GM23338 (cell line): ENCODE measurements at regions not wholly inside any gene's neighbourhood (a gene's known extent, or its start where the extent isn't known, plus 50 kb on each side); places are given as distances from the start of the nearest gene placed in this dataset.

ENCODE experiments used
- ATAC-seq: fragments of 200-7000 bp; cut with Tn5 transposase; 3 replicates; pipeline ENCODE4 v1.9.1; 2020
- DNase-seq: peaks from one replicate; pipeline ENCODE4 v3.0.0-alpha.2; 2015; ENCODE audit warnings: low spot score
- H2AFZ ChIP-seq: fragments of 200-600 bp; sonication (generic); 2 replicates; pipeline ENCODE4 v1.8.0; 2016; ENCODE audit warnings: antibody characterized with exemption, mild to moderate bottlenecking, moderate library complexity
- H3F3A ChIP-seq: fragments of 200-600 bp; sonication (generic); replicated peaks from 2 replicates; pipeline ENCODE4 v1.8.0; 2017; ENCODE audit warnings: antibody characterized with exemption, mixed run types, low read depth
- H3K27ac ChIP-seq: fragments of 200-600 bp; sonication (generic); 2 replicates; pipeline ENCODE4 v1.6.1; 2016; ENCODE audit warnings: low read depth
- H3K27me3 ChIP-seq: fragments of 200-600 bp; sonication (generic); 2 replicates; pipeline ENCODE4 v1.8.0; 2016; ENCODE audit warnings: mild to moderate bottlenecking, mixed run types, moderate library complexity; ENCODE audit not compliant: insufficient read depth
- H3K36me3 ChIP-seq: fragments of 200-600 bp; sonication (generic); 2 replicates; pipeline ENCODE4 v1.8.0; 2016; ENCODE audit warnings: mild to moderate bottlenecking; ENCODE audit not compliant: insufficient read depth
- H3K4me1 ChIP-seq: fragments of 200-600 bp; sonication (generic); 2 replicates; pipeline ENCODE4 v1.8.0; 2016; ENCODE audit warnings: mild to moderate bottlenecking, moderate library complexity; ENCODE audit not compliant: insufficient read depth
- H3K4me2 ChIP-seq: fragments of 200-600 bp; sonication (generic); 2 replicates; pipeline ENCODE4 v1.7.1; 2017; ENCODE audit warnings: mixed run types
- H3K4me3 ChIP-seq: fragments of 200-600 bp; sonication (generic); 2 replicates; pipeline ENCODE4 v1.6.1; 2016; ENCODE audit warnings: mixed run types
- H3K79me2 ChIP-seq: fragments of 200-600 bp; sonication (generic); replicated peaks from 2 replicates; pipeline ENCODE4 v1.8.0; 2017; ENCODE audit warnings: mild to moderate bottlenecking; ENCODE audit not compliant: insufficient read depth
- H3K9me2 ChIP-seq: fragments of 200-600 bp; sonication (generic); 2 replicates; pipeline ENCODE4 v1.8.0; 2017; ENCODE audit not compliant: insufficient read depth
- H4K20me1 ChIP-seq: fragments of 200-600 bp; sonication (generic); replicated peaks from 2 replicates; pipeline ENCODE4 v1.8.0; 2017; ENCODE audit warnings: mild to moderate bottlenecking; ENCODE audit not compliant: insufficient read depth
- H3K27ac Mint-ChIP-seq: 2 replicates; pipeline ENCODE4 v1.8.0; 2020; ENCODE audit warnings: inconsistent platforms, mild to moderate bottlenecking, moderate library complexity, mixed read lengths
- H3K27me3 Mint-ChIP-seq: 3 replicates; pipeline ENCODE4 v1.8.0; 2022; ENCODE audit warnings: low read depth, mild to moderate bottlenecking, moderate library complexity, mixed read lengths, inconsistent platforms; ENCODE audit not compliant: insufficient read depth, poor library complexity
- H3K36me3 Mint-ChIP-seq: 3 replicates; pipeline ENCODE4 v1.8.0; 2021; ENCODE audit warnings: low read depth, mild to moderate bottlenecking, inconsistent platforms, moderate library complexity, mixed read lengths
- H3K4me1 Mint-ChIP-seq: 3 replicates; pipeline ENCODE4 v1.8.0; 2020; ENCODE audit warnings: mild to moderate bottlenecking, inconsistent platforms, mixed read lengths
- H3K4me3 Mint-ChIP-seq: 3 replicates; pipeline ENCODE4 v1.8.0; 2021; ENCODE audit warnings: moderate library complexity, mild to moderate bottlenecking, inconsistent platforms, mixed read lengths
- H3K9me3 Mint-ChIP-seq: 3 replicates; pipeline ENCODE4 v1.8.0; 2020; ENCODE audit warnings: moderate library complexity, mild to moderate bottlenecking, inconsistent platforms, mixed read lengths
- CREB1 ChIP-seq: fragments of 250-450 bp; sonication (Bioruptor Pico); IDR thresholded peaks from 2 replicates; pipeline ENCODE4 v1.5.0; 2020; ENCODE audit warnings: low read depth, mild to moderate bottlenecking, moderate library complexity
- EZH2 ChIP-seq: fragments of 200-600 bp; sonication (generic); IDR thresholded peaks from one replicate; pipeline ENCODE4 v1.8.0; 2017; ENCODE audit warnings: antibody characterized with exemption, mild to moderate bottlenecking, low read depth; ENCODE audit not compliant: unreplicated experiment
- EZH2phosphoT487 ChIP-seq: fragments of 200-600 bp; sonication (generic); IDR thresholded peaks from one replicate; pipeline ENCODE4 v1.8.1; 2018; ENCODE audit warnings: antibody characterized with exemption; ENCODE audit not compliant: unreplicated experiment
- JUNB ChIP-seq: IDR thresholded peaks from one replicate; pipeline ENCODE4 v1.6.1; 2016; ENCODE audit warnings: antibody characterized with exemption; ENCODE audit not compliant: unreplicated experiment
- NANOG ChIP-seq: IDR thresholded peaks from 2 replicates; pipeline ENCODE4 v1.6.1; 2016; ENCODE audit warnings: antibody characterized with exemption, borderline replicate concordance
- REST ChIP-seq: IDR thresholded peaks from one replicate; pipeline ENCODE4 v1.6.1; 2018; ENCODE audit warnings: antibody characterized with exemption; ENCODE audit not compliant: unreplicated experiment
- STAT1 ChIP-seq: IDR thresholded peaks from one replicate; pipeline ENCODE4 v1.6.1; 2016; ENCODE audit warnings: antibody characterized with exemption; ENCODE audit not compliant: unreplicated experiment
- ZNF462 ChIP-seq: fragments of 250-450 bp; sonication (Bioruptor Pico); IDR thresholded peaks from 2 replicates; pipeline ENCODE4 v1.5.0; 2020; ENCODE audit warnings: mild to moderate bottlenecking, moderate library complexity

- H3K4me3 ChIP-seq: no peak overlapping the region
- peaks cover 9% of the 10 kb centered on the region; the same call in 2 of the 3 replicates for H3K9me3 Mint-ChIP-seq
- peaks cover 5% of the 10 kb centered on the region; the same call in 1 of the 3 replicates for H3K36me3 Mint-ChIP-seq
- peaks cover 22% of the 10 kb centered on the region for H3K27me3 ChIP-seq
- peaks cover 4% of the 10 kb centered on the region; the same call in 2 of the 3 replicates for H3K4me1 Mint-ChIP-seq
- H4K20me1 ChIP-seq: no peaks in the 10 kb centered on the region
- peaks cover 13% of the 10 kb centered on the region for H3K4me1 ChIP-seq
- no peak overlapping the region for H3K4me3 Mint-ChIP-seq
- H3K27me3 Mint-ChIP-seq: peaks cover 14% of the 10 kb centered on the region
- H3K4me2 ChIP-seq: no peak overlapping the region
- no peak for ATAC-seq
- peaks cover 12% of the 10 kb centered on the region; the same call in 1 of the 2 replicates for H3F3A ChIP-seq
- no peak overlapping the region for H2AFZ ChIP-seq
- no peak overlapping the region for H3K27ac Mint-ChIP-seq
- no peak for DNase-seq
- no peak for TF ChIP-seq EZH2
- no peak for TF ChIP-seq ZNF462 (CRISPR knock-in tag)
- TF ChIP-seq REST: no peak
- TF ChIP-seq STAT1: no peak
- no peak for TF ChIP-seq CREB1
- no peak for TF ChIP-seq JUNB
- no peak for TF ChIP-seq EZH2phosphoT487
- no peak for TF ChIP-seq NANOG
- no peaks in the 10 kb centered on the region for H3K36me3 ChIP-seq
- H3K9me2 ChIP-seq: no peaks in the 10 kb centered on the region
- H3K79me2 ChIP-seq: no peaks in the 10 kb centered on the region
- H3K27ac ChIP-seq: no peak overlapping the region
These were observed 139.9 kb downstream of the TRIML1 start for GRCh38 chr4:188279184-188279583.
